Calu3 (cell line): ENCODE measurements at regions not wholly inside any gene's neighbourhood (a gene's known extent, or its start where the extent isn't known, plus 50 kb on each side); places are given as distances from the start of the nearest gene placed in this dataset.

Experiments used
- BruUV-seq: library from RNA; stranded (reverse); fragments of 400-500 nt; replicated peaks from 2 replicates; lab custom pipeline; 2021; lab: Mats Ljungman, UMichigan
- CTCF ChIA-PET: fragments of 300-600 bp; sonication (Branson Sonifier 250); formaldehyde crosslinking; loops from one replicate; lab custom pipeline; 2022; ENCODE audit warnings: antibody characterized with exemption; lab: Charles Lee
- DNase-seq: peaks from one replicate; pipeline ENCODE4 v3.0.0; 2022
- H3K27ac Mint-ChIP-seq: one replicate; pipeline ENCODE4 v1.8.0; 2022; ENCODE audit warnings: mixed read lengths; ENCODE audit not compliant: unreplicated experiment
- H3K27me3 Mint-ChIP-seq: one replicate; pipeline ENCODE4 v1.8.0; 2022; ENCODE audit warnings: mixed read lengths; ENCODE audit not compliant: unreplicated experiment
- H3K36me3 Mint-ChIP-seq: one replicate; pipeline ENCODE4 v1.8.0; 2022; ENCODE audit warnings: mild to moderate bottlenecking, moderate library complexity, mixed read lengths; ENCODE audit not compliant: insufficient read depth, unreplicated experiment
- H3K4me1 Mint-ChIP-seq: one replicate; pipeline ENCODE4 v1.8.0; 2022; ENCODE audit warnings: mild to moderate bottlenecking, low read depth, mixed read lengths; ENCODE audit not compliant: unreplicated experiment
- H3K4me3 Mint-ChIP-seq: one replicate; pipeline ENCODE4 v1.8.0; 2022; ENCODE audit warnings: mild to moderate bottlenecking, low read depth, moderate library complexity, mixed read lengths; ENCODE audit not compliant: unreplicated experiment
- H3K9me3 Mint-ChIP-seq: one replicate; pipeline ENCODE4 v1.8.0; 2022; ENCODE audit warnings: low read depth, mixed read lengths; ENCODE audit not compliant: unreplicated experiment
- CTCF ChIP-seq: fragments of 200-600 bp; IDR thresholded peaks from one replicate; pipeline ENCODE4 v1.8.0; 2022; ENCODE audit warnings: antibody characterized with exemption; ENCODE audit not compliant: unreplicated experiment
- intact Hi-C: fragments of 100-400 bp; cut with micrococcal nuclease; formaldehyde crosslinking; loops from one replicate; pipeline ENCODE4 v1.10.0; 2022; ENCODE audit not compliant: unreplicated experiment

- intact Hi-C loops, result no loop called here
- CTCF ChIA-PET, result interaction anchor here (0.6 kb wide), 1 partner anchor 14 kb away, joined by 3 read pairs; no protein-coding TSS in a partner anchor
- Mint-ChIP-seq H3K36me3 (no peaks in the 10 kb centered on the region), H3K4me3 (no peak overlapping the region), H3K9me3 (no peaks in the 10 kb centered on the region), H3K27me3 (no peaks in the 10 kb centered on the region), H3K27ac (no peak overlapping the region), H3K4me1 (peaks cover 32% of the 10 kb centered on the region)
- DNase-seq, result no peak
- no peak for TF ChIP-seq CTCF
- BruUV-seq, result no TSS peak
These were observed 341.7 kb upstream of the GATB start for GRCh38 chr4:152102436-152103000.

GRCh38 chr4:152101556-152102435 lies 341.0 kb upstream of the GATB start:
- BruUV-seq, result no TSS peak
- intact Hi-C loops, result no loop called here
- no peak overlapping the region for H3K27ac Mint-ChIP-seq
- no peak overlapping the region for H3K4me3 Mint-ChIP-seq
- no peak for TF ChIP-seq CTCF
- H3K4me1 Mint-ChIP-seq, result peaks cover 32% of the 10 kb centered on the region
- CTCF ChIA-PET, result interaction anchor here (0.6 kb wide), 1 partner anchor 15 kb away, joined by 3 read pairs; no protein-coding TSS in a partner anchor
- no peak for DNase-seq
- H3K27me3 Mint-ChIP-seq, result no peaks in the 10 kb centered on the region
- H3K9me3 Mint-ChIP-seq, result no peaks in the 10 kb centered on the region
- no peaks in the 10 kb centered on the region for H3K36me3 Mint-ChIP-seq

DNA sequence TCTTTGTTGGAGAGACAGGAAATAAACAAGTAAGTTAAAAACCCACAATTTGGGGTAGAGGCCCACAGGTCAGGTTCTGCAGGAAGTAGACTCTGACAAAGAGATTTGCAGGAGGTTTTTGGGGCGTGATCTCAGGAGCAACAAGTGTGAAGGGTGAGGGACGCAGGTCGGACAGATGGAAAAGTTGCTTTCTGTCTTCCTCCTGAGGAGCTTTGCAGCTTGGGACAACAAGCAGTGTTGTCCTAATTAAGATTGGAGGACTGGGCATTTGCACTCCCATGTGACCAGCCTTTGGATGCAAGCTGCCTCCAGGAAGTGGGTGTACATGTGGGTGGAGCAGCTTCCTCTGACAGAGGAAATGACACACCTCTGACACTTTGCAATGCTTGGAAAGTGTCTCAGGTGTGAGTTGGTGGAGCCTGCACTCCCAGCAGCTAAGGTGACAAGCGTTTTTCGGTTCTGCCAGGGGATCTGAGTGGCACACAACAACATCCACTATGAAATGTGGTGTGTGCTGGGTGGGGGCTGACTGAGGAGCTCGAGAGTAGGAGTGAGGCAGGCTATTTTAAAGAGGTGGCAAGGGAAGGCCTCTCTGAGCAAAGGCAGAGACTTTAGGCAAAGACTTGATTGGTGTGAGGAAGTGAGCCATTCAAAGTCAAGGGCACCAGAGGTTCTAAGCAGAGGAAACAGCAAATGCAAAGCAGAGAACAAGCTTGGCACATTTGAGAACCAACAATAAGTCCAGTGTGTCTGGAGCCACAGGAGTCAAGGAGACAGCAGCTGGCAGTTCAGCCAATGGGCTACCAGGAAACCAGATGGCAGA lies 339.8 kb upstream of the GATB start:
- CTCF ChIA-PET, result no interaction called here
- Mint-ChIP-seq H3K9me3 (no peaks in the 10 kb centered on the region), H3K27me3 (no peaks in the 10 kb centered on the region), H3K4me3 (no peak overlapping the region), H3K27ac (peak overlapping the region; percentile 63), H3K4me1 (peaks cover 32% of the 10 kb centered on the region), H3K36me3 (no peaks in the 10 kb centered on the region)
- intact Hi-C loops, result no loop called here
- BruUV-seq, result no TSS peak
- DNase-seq, result no peak
- TF ChIP-seq CTCF, result no peak

DNA sequence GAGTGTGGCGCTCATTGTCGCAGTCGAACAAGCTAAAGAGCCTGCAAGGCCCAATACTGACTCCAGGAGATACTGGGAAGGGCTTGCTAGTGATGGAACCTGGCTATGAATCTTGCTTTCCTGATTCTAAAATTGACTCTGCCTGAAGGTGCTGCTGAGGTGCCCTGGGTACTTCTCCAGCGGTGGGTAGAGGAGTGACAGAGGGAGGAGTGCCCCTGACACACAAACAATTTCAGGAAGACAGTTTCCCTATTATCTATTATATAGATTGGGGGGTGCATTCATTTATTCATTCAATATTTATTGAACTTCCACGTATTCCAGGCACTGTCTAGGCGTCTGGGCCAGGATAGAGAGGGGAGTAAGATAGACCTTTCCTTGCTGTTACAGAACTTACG lies 339.2 kb upstream of the GATB start:
- BruUV-seq, result no TSS peak
- TF ChIP-seq CTCF, result no peak
- Mint-ChIP-seq H3K36me3 (no peaks in the 10 kb centered on the region), H3K4me3 (no peak overlapping the region), H3K27me3 (no peaks in the 10 kb centered on the region), H3K9me3 (no peaks in the 10 kb centered on the region), H3K4me1 (peaks cover 32% of the 10 kb centered on the region), H3K27ac (no peak overlapping the region)
- CTCF ChIA-PET, result no interaction called here
- DNase-seq, result no peak
- intact Hi-C loops, result no loop called here
